ENCODE measurements at regions not wholly inside any gene's neighbourhood (a gene's known extent, or its start where the extent isn't known, plus 50 kb on each side); places are given as distances from the start of the nearest gene placed in this dataset.

DNA sequence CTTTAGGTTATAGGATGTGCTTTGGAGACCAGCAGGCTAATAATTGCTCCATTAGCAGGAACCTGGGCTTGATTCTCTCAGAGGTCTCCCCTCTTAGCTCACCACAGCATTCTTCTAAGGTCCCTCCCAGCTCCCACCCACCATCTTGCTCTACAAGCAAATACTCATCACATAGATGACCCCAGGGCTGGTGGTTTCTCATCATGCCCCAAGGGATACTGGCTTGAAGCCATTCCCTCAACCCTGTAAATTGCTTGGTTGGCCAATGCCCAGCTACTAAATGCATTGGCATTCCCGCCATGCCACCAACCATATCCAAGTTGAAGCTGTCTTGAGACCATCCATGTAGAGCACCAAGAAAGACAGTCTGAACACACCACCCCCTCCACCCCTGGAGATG lies 130.2 kb upstream of the NCAM1 start:
- in situ Hi-C loops (cut with MboI; ENCODE audit: low sequenced_read_pairs): no loop called here

GRCh38 chr11:112831969-112832766 lies 129.1 kb upstream of the NCAM1 start:
- in situ Hi-C loops (cut with MboI; ENCODE audit: low sequenced_read_pairs): no loop called here

GRCh38 chr11:112834277-112834755 lies 126.9 kb upstream of the NCAM1 start:
- in situ Hi-C loops (cut with MboI; ENCODE audit: low sequenced_read_pairs): no loop called here

DNA sequence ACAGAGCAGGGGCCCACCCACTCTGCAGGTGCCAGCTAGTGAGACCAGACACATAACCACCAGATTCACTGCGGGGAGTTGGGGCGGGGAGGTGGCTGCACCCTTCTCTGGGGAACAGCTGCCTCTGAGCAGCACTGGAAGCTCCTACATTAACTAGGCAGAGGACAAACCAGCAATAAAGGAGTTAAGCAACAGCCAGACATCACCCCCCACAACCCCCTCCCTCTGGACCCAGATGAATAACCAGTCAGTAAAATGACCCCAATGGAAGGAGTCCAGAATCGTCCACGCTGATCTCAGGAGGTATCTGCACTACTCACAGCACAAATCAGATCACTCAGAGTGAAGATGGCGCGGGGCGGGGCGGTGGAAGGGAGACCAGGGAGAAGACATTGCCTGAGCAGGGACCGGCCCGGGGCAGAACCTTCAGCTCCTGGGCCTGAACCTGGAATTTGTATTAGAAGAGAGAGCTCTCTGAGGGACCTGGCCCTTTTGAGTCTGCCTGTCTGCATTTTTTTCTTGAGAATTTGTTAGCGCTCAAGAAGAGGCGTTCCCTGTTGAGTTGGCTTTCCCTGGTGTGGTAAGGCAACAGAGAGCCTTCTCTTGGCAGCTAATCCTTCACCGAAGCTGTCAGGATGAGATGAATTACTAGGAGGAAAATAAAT lies 125.5 kb upstream of the NCAM1 start:
- in situ Hi-C loops (cut with MboI; ENCODE audit: low sequenced_read_pairs): no loop called here

GRCh38 chr11:112836256-112836602 lies 125.0 kb upstream of the NCAM1 start:
- in situ Hi-C loops (cut with MboI; ENCODE audit: low sequenced_read_pairs): no loop called here

- in situ Hi-C loops (cut with MboI; ENCODE audit: low sequenced_read_pairs): no loop called here
These were observed 123.9 kb upstream of the NCAM1 start for GRCh38 chr11:112837162-112837826.

DNA sequence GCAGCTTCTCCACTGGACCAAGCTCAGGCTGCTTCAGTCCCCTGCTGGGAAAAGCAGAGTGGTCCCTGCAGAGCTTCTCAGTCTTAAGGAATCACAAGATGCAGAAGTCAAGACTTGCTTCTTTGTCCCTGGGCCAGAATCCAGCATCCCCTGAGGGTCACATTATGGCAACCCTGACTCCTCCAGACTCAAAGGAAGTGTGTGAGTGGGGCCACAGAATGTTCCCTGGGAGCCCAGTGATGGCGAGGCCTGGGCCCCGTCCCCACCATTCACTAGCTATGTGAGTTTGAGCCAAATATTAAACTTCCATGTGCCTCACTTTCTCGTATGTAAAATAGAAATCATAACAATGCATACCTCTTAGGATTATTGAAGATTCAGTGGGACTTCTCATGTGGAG lies 122.2 kb upstream of the NCAM1 start:
- in situ Hi-C loops (cut with MboI; ENCODE audit: low sequenced_read_pairs): no loop called here

DNA sequence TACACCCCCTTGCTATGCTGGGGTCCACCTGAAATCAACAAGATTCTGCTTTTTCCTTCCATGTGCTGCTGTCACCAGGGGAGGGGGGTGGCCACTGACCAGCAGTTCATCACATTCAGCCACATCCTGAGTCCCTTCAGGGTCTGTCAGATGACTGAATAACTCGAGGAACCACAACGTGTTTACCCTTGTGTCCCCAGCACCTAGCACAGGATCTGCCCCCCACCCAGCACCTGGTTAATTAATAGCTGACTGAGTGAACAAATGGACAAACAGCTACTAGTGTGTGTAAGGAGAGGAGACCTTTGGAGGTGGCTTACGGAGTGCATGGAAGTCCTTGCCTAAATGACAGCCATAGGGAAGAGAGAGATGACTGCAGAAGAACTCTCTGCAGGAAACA lies 119.5 kb upstream of the NCAM1 start:
- in situ Hi-C loops (cut with MboI; ENCODE audit: low sequenced_read_pairs): no loop called here

DNA sequence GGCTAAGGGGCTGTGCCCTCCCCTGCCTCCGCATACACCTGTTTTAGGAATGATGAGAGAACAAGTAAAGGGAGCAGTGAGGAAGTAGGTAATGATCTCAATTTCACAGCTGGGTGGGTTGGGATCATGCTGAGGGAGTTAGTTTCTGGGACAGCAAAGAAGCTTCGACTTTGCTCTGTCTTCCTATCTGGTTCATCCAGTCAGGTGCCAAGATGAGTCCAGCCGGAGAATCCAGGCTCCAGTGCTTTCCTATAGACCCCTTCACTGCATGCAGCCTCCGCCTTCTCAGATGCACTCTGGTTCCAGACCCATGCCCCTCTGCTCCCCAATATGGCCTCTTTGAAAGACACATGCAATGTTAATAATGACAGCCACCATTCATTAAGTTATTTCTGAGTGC lies 119.1 kb upstream of the NCAM1 start:
- in situ Hi-C loops (cut with MboI; ENCODE audit: low sequenced_read_pairs): no loop called here

- in situ Hi-C loops (cut with MboI; ENCODE audit: low sequenced_read_pairs): no loop called here
These were observed 116.7 kb upstream of the NCAM1 start for GRCh38 chr11:112844517-112844916.

- in situ Hi-C loops (cut with MboI; ENCODE audit: low sequenced_read_pairs): no loop called here
These were observed 113.7 kb upstream of the NCAM1 start for GRCh38 chr11:112847568-112847967.

DNA sequence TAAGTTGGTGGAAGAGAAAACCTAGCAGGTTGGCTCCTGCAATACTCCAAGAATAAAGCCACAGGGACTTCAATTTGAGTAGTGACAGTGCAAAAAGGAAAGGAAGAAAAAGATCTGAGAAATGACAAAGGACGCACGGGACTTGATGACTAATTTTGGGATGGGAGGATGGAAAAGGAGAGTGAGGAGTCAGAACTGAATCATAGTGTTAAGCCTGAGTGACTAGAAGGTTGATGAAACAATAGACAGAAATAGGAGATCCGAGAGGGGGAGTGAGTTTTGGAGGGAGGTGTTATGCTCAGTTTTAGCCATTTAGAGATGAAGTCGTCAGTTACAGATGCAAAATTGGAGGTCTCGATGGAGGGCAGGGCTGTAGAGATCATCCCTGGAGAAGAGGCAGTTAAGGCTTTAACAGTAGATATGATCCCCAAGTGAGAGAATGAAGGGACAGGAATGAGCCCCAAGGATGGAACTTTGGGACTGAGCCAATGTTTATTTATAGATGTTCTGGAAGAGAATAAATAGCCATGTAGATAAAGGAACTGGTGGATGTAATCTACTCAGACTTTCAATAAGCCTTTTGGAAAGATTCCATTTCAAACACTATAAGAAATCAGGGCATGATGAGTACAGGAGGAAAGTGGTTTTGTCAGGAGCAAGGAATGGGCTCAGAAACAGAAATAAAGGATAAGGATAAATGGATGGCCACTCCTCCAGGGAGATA lies 108.9 kb upstream of the NCAM1 start:
- in situ Hi-C loops (cut with MboI; ENCODE audit: low sequenced_read_pairs): loop anchor here (25.0 kb wide), 1 partner anchor 90 kb away; no protein-coding TSS in a partner anchor

DNA sequence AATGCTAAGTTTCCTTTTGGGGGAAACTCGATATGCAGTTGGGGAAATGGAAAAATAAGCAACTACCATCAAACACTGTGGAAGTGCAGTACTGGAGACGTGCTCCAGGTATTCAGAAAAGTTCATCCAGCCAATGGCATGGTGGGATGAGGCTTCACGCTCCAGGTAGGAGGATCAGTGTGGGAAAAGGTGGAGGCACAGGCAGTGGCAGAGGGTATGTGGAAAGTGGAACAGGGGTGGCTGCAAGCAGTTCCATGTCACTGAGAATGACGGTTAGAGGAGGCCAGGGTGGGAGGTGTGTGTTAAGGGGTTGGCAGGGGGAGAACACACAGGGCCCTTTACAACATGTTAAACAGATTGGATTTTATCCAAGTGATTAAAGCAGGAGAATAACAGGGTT lies 105.1 kb upstream of the NCAM1 start:
- in situ Hi-C loops (cut with MboI; ENCODE audit: low sequenced_read_pairs): loop anchor here (25.0 kb wide), 1 partner anchor 94 kb away; no protein-coding TSS in a partner anchor

- in situ Hi-C loops (cut with MboI; ENCODE audit: low sequenced_read_pairs): loop anchor here (25.0 kb wide), 1 partner anchor 94 kb away; no protein-coding TSS in a partner anchor
These were observed 104.6 kb upstream of the NCAM1 start for GRCh38 chr11:112856591-112856990.

GRCh38 chr11:112858289-112859023 lies 102.8 kb upstream of the NCAM1 start:
- in situ Hi-C loops (cut with MboI; ENCODE audit: low sequenced_read_pairs): loop anchor here (25.0 kb wide), 1 partner anchor 96 kb away; no protein-coding TSS in a partner anchor

DNA sequence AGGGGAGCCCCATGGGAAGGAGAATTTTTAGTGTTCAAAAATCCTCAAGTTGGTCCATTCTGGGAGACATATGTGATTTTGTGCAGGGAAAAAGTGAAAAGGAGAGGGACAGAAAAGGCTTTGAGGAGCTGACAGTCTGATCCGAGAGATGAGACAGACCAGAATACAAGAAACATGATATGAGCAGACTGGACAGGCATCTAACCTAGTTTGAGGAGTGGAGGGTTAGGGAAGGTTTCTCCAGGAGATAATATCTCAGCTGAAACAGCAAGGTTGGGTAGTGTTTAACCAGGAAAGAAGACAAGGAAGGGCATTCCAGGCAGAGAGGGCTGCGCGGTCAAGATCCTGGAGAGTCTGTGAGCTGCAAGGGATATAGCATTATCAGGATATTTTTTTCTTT lies 101.4 kb upstream of the NCAM1 start:
- in situ Hi-C loops (cut with MboI; ENCODE audit: low sequenced_read_pairs): loop anchor here (25.0 kb wide), 1 partner anchor 97 kb away; no protein-coding TSS in a partner anchor

- in situ Hi-C loops (cut with MboI; ENCODE audit: low sequenced_read_pairs): loop anchor here (25.0 kb wide), 1 partner anchor 99 kb away; no protein-coding TSS in a partner anchor
These were observed 99.9 kb upstream of the NCAM1 start for GRCh38 chr11:112861356-112861755.

- in situ Hi-C loops (cut with MboI; ENCODE audit: low sequenced_read_pairs): loop anchor here (25.0 kb wide), 1 partner anchor 101 kb away; no protein-coding TSS in a partner anchor
These were observed 97.9 kb upstream of the NCAM1 start for GRCh38 chr11:112863305-112863704.

DNA sequence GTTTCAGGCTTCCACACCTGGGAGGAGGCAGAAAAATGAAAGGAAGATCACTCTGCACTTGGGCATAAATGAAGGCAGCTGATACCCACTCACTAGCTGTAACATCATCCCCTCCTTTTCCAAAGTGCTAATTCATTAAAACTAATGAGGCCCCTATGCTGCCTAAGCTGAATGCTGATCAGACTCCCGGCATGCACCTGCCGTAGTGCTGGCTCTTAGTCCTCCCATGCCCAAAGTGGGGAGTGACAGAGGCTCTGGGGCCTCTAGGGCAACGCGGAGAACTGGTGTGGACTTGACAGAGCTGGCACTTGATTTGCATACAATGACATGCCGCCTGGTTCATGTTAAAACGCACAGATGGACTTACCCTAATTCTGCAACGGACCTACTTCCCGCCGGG lies 96.5 kb upstream of the NCAM1 start:
- in situ Hi-C loops (cut with MboI; ENCODE audit: low sequenced_read_pairs): loop anchor here (25.0 kb wide), 1 partner anchor 102 kb away; no protein-coding TSS in a partner anchor

Data from HL-60/S4 treated with retinoic acid at 250 ng/mL for 4 days and 3 days (cell line).